HG03025 (cell line): ENCODE measurements at regions not wholly inside any gene's neighbourhood (a gene's known extent, or its start where the extent isn't known, plus 50 kb on each side); places are given as distances from the start of the nearest gene placed in this dataset.
"Not testable (repeated sequence)": the region's sequence is repeated elsewhere in the genome, so short reads cannot be mapped to it uniquely, and the experiment has no call there.

Experiments
- ATAC-seq: cut with Tn5 transposase; IDR thresholded peaks from one replicate; pipeline ENCODE4 v1.9.1; 2021; ENCODE audit warnings: mild to moderate bottlenecking, moderate library complexity; ENCODE audit not compliant: unreplicated experiment, low FRiP score

GRCh38 chr12:68984796-68985573, 52.0 kb upstream of the CPM start:
- ATAC-seq: no peak

GRCh38 chr12:68997526-68997925, 64.6 kb upstream of the CPM start:
- ATAC-seq: not testable (repeated sequence)

GRCh38 chr12:68998041-68998440, 65.1 kb upstream of the CPM start:
- no peak for ATAC-seq

- no peak for ATAC-seq
Observed at GRCh38 chr12:69000074-69000473, 67.1 kb upstream of the CPM start.

- no peak for ATAC-seq
Observed at GRCh38 chr12:69000540-69001243, 67.7 kb upstream of the CPM start.

GRCh38 chr12:69001251-69001650, 68.3 kb upstream of the CPM start:
- ATAC-seq: no peak

- ATAC-seq: no peak
Observed at GRCh38 chr12:69002969-69003368, 70.0 kb upstream of the CPM start.

- no peak for ATAC-seq
Observed at GRCh38 chr12:69003991-69004390, 71.0 kb upstream of the CPM start.

- ATAC-seq: no peak
Observed at GRCh38 chr12:69007101-69007854, 74.3 kb upstream of the CPM start.

GRCh38 chr12:69007855-69008351, 74.9 kb upstream of the CPM start:
- ATAC-seq: no peak

GRCh38 chr12:69008520-69008919, 75.5 kb upstream of the CPM start:
- ATAC-seq: no peak

GRCh38 chr12:69014047-69014446, 81.1 kb upstream of the CPM start:
- no peak for ATAC-seq

GRCh38 chr12:69015017-69015416, 82.0 kb upstream of the CPM start:
- no peak for ATAC-seq

- no peak for ATAC-seq
Observed at GRCh38 chr12:69015831-69016230, 82.9 kb upstream of the CPM start.

GRCh38 chr12:69019082-69019481, 86.1 kb upstream of the CPM start:
- no peak for ATAC-seq

GRCh38 chr12:69019910-69020309, 86.9 kb upstream of the CPM start:
- ATAC-seq: no peak

- ATAC-seq: no peak
Observed at GRCh38 chr12:69022674-69023073, 89.7 kb upstream of the CPM start.

- no peak for ATAC-seq
Observed at GRCh38 chr12:69023840-69024239, 90.9 kb upstream of the CPM start.

- no peak for ATAC-seq
Observed at GRCh38 chr12:69024413-69024812, 91.4 kb upstream of the CPM start.

- no peak for ATAC-seq
Observed at GRCh38 chr12:69024907-69025306, 91.9 kb upstream of the CPM start.

- ATAC-seq: no peak
Observed at GRCh38 chr12:69026336-69026735, 93.4 kb upstream of the CPM start.
